K562 (cell line): ENCODE measurements at regions not wholly inside any gene's neighbourhood (a gene's known extent, or its start where the extent isn't known, plus 50 kb on each side); places are given as distances from the start of the nearest gene placed in this dataset.

Experiments used
- ATAC-seq: fragments of 200-7000 bp; cut with Tn5 transposase; 3 replicates; pipeline ENCODE4 v1.9.1; 2020; ENCODE audit warnings: moderate library complexity
- BruUV-seq: library from RNA; stranded (reverse); fragments of 400-500 nt; replicated peaks from 2 replicates; lab custom pipeline; 2021; lab: Mats Ljungman, UMichigan
- CTCF ChIA-PET: fragments of 300-600 bp; formaldehyde crosslinking; extraction: SDS; loops from one replicate; lab custom pipeline; 2021; ENCODE audit warnings: low intra/inter-chr PET ratio; lab: Yijun Ruan, JAX
- POLR2A ChIA-PET: fragments of 300-600, 350-650 bp; sonication (Branson Sonifier 250); formaldehyde crosslinking; extraction: SDS; loops from one replicate; lab custom pipeline; 2021; ENCODE audit warnings: antibody characterized with exemption, inconsistent platforms; lab: Yijun Ruan, JAX
- DNase-seq, 4 experiments: peaks; one replicate each; pipeline versions ENCODE4 v3.0.0 to v3.0.0-alpha.2; 2011 to 2018; ENCODE audit warnings: low spot score in 3 of 4, mixed read lengths in 3 of 4; ENCODE audit errors: extremely low read depth in 1 of 4
- FAIRE-seq: peaks from 2 replicates; lab custom pipeline; 2011; peaks lifted over from hg19 to GRCh38; lab: Jason Lieb, UNC
- H2AFZ ChIP-seq: 2 replicates; pipeline ENCODE4 v1.6.0; 2011; ENCODE audit warnings: low read depth, low read length, control low read depth, inconsistent platforms
- H3K27ac ChIP-seq: fragments of 200-600 bp; 3 replicates; pipeline ENCODE4 v1.8.0; 2011; ENCODE audit warnings: low read depth, mild to moderate bottlenecking, control low read depth, inconsistent platforms, low read length, moderate library complexity, mixed read lengths; ENCODE audit errors: extremely low read depth
- H3K27me3 ChIP-seq, 2 experiments: fragments of 300-600 bp in 1 of 2; 2 replicates in 1 of 2; 3 replicates in 1 of 2; pipeline versions ENCODE4 v1.6.0 to v1.8.0; 2011; ENCODE audit warnings: inconsistent platforms in 2 of 2, low read length in 2 of 2, mild to moderate bottlenecking in 1 of 2, mixed read lengths in 1 of 2, moderate library complexity in 1 of 2; ENCODE audit not compliant: control insufficient read depth in 2 of 2, insufficient read depth in 2 of 2
- H3K36me3 ChIP-seq: fragments of 300-600 bp; 3 replicates; pipeline ENCODE4 v1.8.0; 2011; ENCODE audit warnings: mild to moderate bottlenecking, low read length, inconsistent platforms; ENCODE audit not compliant: control insufficient read depth, insufficient read depth
- H3K4me1 ChIP-seq, 2 experiments: fragments of 200-600 bp in 1 of 2; replicated peaks in 1 of 2; 2 replicates in 1 of 2; 3 replicates in 1 of 2; pipeline versions ENCODE4 v1.5.1 to v1.8.0; 2011; ENCODE audit warnings: inconsistent platforms in 2 of 2, low read length in 2 of 2, mild to moderate bottlenecking in 1 of 2, mixed read lengths in 1 of 2, moderate library complexity in 1 of 2; ENCODE audit not compliant: control insufficient read depth in 2 of 2, insufficient read depth in 2 of 2
- H3K4me2 ChIP-seq: 2 replicates; pipeline ENCODE4 v1.6.1; 2011; ENCODE audit warnings: low read length, control low read depth, inconsistent platforms, mixed read lengths; ENCODE audit not compliant: insufficient read depth
- H3K4me3 ChIP-seq: fragments of 200-600 bp; sonication (generic), shearing (Covaris generic); 2 replicates; pipeline ENCODE4 v1.5.1; 2016; ENCODE audit warnings: control low read depth, inconsistent platforms
- H3K79me2 ChIP-seq: fragments of 200-600 bp; 3 replicates; pipeline ENCODE4 v1.8.0; 2011; ENCODE audit warnings: low read length, inconsistent platforms; ENCODE audit not compliant: control insufficient read depth, insufficient read depth
- H3K9ac ChIP-seq, 2 experiments: 2 replicates each; pipeline versions ENCODE4 v1.6.0 to v1.6.1; 2011; ENCODE audit warnings: low read depth in 2 of 2, low read length in 2 of 2, control low read depth in 1 of 2, inconsistent platforms in 1 of 2, mild to moderate bottlenecking in 1 of 2, mixed read lengths in 1 of 2; ENCODE audit not compliant: insufficient read depth in 1 of 2
- H3K9me1 ChIP-seq: one replicate; pipeline ENCODE4 v1.6.0; 2011; ENCODE audit warnings: inconsistent platforms, mild to moderate bottlenecking, low read length, moderate library complexity; ENCODE audit not compliant: control insufficient read depth, insufficient read depth
- H3K9me3 ChIP-seq: replicated peaks from 2 replicates; pipeline ENCODE4 v1.5.1; 2011; ENCODE audit warnings: low read depth, low read length, inconsistent platforms; ENCODE audit not compliant: control insufficient read depth, insufficient read depth
- H4K20me1 ChIP-seq: replicated peaks from 2 replicates; pipeline ENCODE4 v1.6.1; 2011; ENCODE audit warnings: low read length, inconsistent platforms, mixed read lengths; ENCODE audit not compliant: control insufficient read depth, insufficient read depth
- EGR1 ChIP-seq: fragments of 450-650 bp; conservative IDR thresholded peaks from 2 replicates; pipeline ENCODE4 v1.6.1; 2017; ENCODE audit warnings: mild to moderate bottlenecking
- EHMT2 ChIP-seq: fragments of 450-650 bp; IDR thresholded peaks from 2 replicates; pipeline ENCODE4 v1.6.1; 2018; ENCODE audit warnings: antibody characterized with exemption
- L3MBTL2 ChIP-seq: fragments of 450-650 bp; IDR thresholded peaks from 2 replicates; pipeline ENCODE4 v1.6.1; 2016; ENCODE audit warnings: mild to moderate bottlenecking, moderate library complexity
- MBD2 ChIP-seq: sonication (generic); IDR thresholded peaks from 2 replicates; pipeline ENCODE4 v1.6.1; 2016; ENCODE audit warnings: low read depth, borderline replicate concordance
- MCM7 ChIP-seq, 2 experiments: fragments of 450-650 bp; IDR thresholded peaks; 2 replicates each; pipeline ENCODE4 v1.6.1; 2016 to 2018
- PHF20 ChIP-seq: fragments of 450-650 bp; IDR thresholded peaks from 2 replicates; pipeline ENCODE4 v1.6.1; 2018; ENCODE audit not compliant: partially characterized antibody
- PTTG1 ChIP-seq: fragments of 450-650 bp; IDR thresholded peaks from 2 replicates; pipeline ENCODE4 v1.6.1; 2016; ENCODE audit warnings: low read depth, mild to moderate bottlenecking, missing genetic modification characterization, missing compliant biosample characterization
- RB1 ChIP-seq: fragments of 450-650 bp; IDR thresholded peaks from 2 replicates; pipeline ENCODE4 v1.6.1; 2017; ENCODE audit warnings: low read depth, mild to moderate bottlenecking
- TCF7L2 ChIP-seq: fragments of 150-350 bp; IDR thresholded peaks from 2 replicates; pipeline ENCODE4 v1.6.1; 2016; ENCODE audit warnings: low read depth, mild to moderate bottlenecking, low read length, moderate library complexity
- ZFP30 ChIP-seq: fragments of 250-450 bp; sonication (Bioruptor Pico); IDR thresholded peaks from 2 replicates; pipeline ENCODE4 v1.8.0; 2022; ENCODE audit warnings: moderate library complexity, mild to moderate bottlenecking, inconsistent platforms, borderline replicate concordance
- ZNF764 ChIP-seq: fragments of 250-450 bp; sonication (Bioruptor Pico); IDR thresholded peaks from 2 replicates; pipeline ENCODE4 v1.4.0; 2020; ENCODE audit warnings: low read depth, mild to moderate bottlenecking, moderate library complexity
- WGBS: fragments of 100-300 bp; shearing (Covaris generic); methylation state at CpG from one replicate; pipeline ENCODE4 v1.1.6; 2016; ENCODE audit warnings: low coverage, mixed read lengths; ENCODE audit not compliant: insufficient coverage; ENCODE audit errors: missing lambda C conversion rate; 5-methylcytosine and 5-hydroxymethylcytosine counted together
- in situ Hi-C: fragments of 300-500 bp; cut with MboI; formaldehyde crosslinking; loops from 4 replicates; pipeline ENCODE4 v1.15.0; 2018; ENCODE audit warnings: inconsistent platforms, mixed read lengths
- intact Hi-C: fragments of 100-400 bp; cut with micrococcal nuclease; formaldehyde crosslinking; loops from 2 replicates; pipeline ENCODE4 v1.14.2; 2022
- TF ChIP-seq, protein P1 (sequence below): fragments of 450-650 bp; IDR thresholded peaks from 2 replicates; pipeline ENCODE4 v1.6.1; 2016; ENCODE audit warnings: antibody characterized with exemption
- TF ChIP-seq, protein P2 (sequence below): fragments of 450-650 bp; IDR thresholded peaks from 2 replicates; pipeline ENCODE4 v1.6.1; 2016; ENCODE audit warnings: missing biosample characterization, missing genetic modification characterization
- TF ChIP-seq, protein P3 (sequence below): sonication (generic); formaldehyde crosslinking; IDR thresholded peaks from 2 replicates; pipeline ENCODE4 v1.8.0; 2023; ENCODE audit warnings: missing genetic modification reagents, mild to moderate bottlenecking, borderline replicate concordance

DNA sequence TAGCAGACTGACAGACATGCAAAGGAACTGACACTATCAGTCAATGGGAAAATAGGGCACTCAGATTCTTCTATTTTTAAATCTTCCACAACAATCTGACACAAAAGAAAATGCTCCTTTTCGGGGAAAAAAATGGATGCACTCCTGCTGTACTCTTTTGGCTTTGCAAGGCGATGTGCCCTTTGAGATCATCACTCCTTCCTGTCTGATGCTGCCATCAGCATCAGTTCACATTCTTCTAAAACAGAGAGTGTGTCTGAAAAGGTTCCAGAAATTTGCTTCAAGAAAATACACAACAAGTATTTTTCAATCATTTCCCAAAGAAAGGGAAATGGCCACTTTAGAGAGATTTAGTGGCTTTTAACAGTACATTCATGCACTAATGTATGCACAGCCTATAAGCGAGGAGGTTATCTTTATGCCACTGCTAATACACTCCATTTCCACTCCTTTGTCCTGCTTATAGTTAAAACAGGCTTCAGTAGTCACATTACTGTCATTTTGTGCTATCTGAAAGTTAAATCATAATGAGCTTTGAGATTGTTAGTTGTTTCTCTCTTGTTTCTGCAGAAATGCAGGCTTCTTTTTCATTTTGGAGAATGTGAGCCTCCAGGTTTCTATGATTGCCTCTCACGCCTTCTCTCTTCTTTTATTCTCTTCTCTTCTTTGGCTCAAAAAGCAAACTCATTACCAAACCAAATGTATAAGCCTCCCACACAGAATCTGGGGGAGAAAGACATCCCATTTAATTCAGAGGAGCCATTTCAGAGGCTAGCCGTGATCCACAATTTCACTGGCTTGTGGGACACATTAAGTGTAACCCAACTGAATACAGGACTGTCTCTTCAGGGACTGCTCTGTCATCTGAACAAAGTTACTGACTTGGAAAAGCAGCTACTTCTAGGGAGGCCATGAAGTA is 110.9 kb upstream of the CCDC196 start:
- Histone ChIP-seq H3K27me3 (no peaks in the 10 kb centered on the region), H3K79me2 (no peaks in the 10 kb centered on the region), H3K9me3 (no peaks in the 10 kb centered on the region), H3K27ac (no peak overlapping the region), H3K36me3 (no peaks in the 10 kb centered on the region), H3K4me3 (no peak overlapping the region), H4K20me1 (no peaks in the 10 kb centered on the region), H3K9ac (no peak overlapping the region), H2AFZ (no peak overlapping the region), H3K4me2 (no peak overlapping the region), H3K4me1 (no peaks in the 10 kb centered on the region), H3K9me1 (no peaks in the 10 kb centered on the region)
- no TSS peak for BruUV-seq
- FAIRE-seq: no peak
- intact Hi-C loops (no loop called here), in situ Hi-C loops (no loop called here)
- POLR2A ChIA-PET: no interaction called here
- CTCF ChIA-PET: no interaction called here
- TF ChIP-seq, protein P1, sequence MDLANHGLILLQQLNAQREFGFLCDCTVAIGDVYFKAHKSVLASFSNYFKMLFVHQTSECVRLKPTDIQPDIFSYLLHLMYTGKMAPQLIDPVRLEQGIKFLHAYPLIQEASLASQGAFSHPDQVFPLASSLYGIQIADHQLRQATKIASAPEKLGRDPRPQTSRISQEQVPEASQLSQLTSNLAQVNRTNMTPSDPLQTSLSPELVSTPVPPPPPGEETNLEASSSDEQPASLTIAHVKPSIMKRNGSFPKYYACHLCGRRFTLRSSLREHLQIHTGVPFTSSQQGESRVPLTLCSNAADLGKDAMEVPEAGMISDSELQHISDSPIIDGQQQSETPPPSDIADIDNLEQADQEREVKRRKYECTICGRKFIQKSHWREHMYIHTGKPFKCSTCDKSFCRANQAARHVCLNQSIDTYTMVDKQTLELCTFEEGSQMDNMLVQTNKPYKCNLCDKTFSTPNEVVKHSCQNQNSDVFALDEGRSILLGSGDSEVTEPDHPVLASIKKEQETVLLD: no peak
- no peak for TF ChIP-seq EGR1
- TF ChIP-seq, protein P2, sequence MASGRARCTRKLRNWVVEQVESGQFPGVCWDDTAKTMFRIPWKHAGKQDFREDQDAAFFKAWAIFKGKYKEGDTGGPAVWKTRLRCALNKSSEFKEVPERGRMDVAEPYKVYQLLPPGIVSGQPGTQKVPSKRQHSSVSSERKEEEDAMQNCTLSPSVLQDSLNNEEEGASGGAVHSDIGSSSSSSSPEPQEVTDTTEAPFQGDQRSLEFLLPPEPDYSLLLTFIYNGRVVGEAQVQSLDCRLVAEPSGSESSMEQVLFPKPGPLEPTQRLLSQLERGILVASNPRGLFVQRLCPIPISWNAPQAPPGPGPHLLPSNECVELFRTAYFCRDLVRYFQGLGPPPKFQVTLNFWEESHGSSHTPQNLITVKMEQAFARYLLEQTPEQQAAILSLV (tag): no peak
- no peak for TF ChIP-seq PHF20
- TF ChIP-seq ZNF764 (CRISPR knock-in tag): no peak
- no peak for TF ChIP-seq L3MBTL2
- no peak for TF ChIP-seq TCF7L2
- no peak for TF ChIP-seq PTTG1 (tag)
- TF ChIP-seq RB1: no peak
- TF ChIP-seq, protein P3, sequence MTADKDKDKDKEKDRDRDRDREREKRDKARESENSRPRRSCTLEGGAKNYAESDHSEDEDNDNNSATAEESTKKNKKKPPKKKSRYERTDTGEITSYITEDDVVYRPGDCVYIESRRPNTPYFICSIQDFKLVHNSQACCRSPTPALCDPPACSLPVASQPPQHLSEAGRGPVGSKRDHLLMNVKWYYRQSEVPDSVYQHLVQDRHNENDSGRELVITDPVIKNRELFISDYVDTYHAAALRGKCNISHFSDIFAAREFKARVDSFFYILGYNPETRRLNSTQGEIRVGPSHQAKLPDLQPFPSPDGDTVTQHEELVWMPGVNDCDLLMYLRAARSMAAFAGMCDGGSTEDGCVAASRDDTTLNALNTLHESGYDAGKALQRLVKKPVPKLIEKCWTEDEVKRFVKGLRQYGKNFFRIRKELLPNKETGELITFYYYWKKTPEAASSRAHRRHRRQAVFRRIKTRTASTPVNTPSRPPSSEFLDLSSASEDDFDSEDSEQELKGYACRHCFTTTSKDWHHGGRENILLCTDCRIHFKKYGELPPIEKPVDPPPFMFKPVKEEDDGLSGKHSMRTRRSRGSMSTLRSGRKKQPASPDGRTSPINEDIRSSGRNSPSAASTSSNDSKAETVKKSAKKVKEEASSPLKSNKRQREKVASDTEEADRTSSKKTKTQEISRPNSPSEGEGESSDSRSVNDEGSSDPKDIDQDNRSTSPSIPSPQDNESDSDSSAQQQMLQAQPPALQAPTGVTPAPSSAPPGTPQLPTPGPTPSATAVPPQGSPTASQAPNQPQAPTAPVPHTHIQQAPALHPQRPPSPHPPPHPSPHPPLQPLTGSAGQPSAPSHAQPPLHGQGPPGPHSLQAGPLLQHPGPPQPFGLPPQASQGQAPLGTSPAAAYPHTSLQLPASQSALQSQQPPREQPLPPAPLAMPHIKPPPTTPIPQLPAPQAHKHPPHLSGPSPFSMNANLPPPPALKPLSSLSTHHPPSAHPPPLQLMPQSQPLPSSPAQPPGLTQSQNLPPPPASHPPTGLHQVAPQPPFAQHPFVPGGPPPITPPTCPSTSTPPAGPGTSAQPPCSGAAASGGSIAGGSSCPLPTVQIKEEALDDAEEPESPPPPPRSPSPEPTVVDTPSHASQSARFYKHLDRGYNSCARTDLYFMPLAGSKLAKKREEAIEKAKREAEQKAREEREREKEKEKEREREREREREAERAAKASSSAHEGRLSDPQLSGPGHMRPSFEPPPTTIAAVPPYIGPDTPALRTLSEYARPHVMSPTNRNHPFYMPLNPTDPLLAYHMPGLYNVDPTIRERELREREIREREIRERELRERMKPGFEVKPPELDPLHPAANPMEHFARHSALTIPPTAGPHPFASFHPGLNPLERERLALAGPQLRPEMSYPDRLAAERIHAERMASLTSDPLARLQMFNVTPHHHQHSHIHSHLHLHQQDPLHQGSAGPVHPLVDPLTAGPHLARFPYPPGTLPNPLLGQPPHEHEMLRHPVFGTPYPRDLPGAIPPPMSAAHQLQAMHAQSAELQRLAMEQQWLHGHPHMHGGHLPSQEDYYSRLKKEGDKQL (CRISPR knock-in tag): no peak
- TF ChIP-seq MCM7 (IDR thresholded peaks at IDR 0.05): no peak
- no peak for TF ChIP-seq EHMT2
- TF ChIP-seq ZFP30 (CRISPR knock-in tag): no peak
- no peak for TF ChIP-seq MBD2
- no peak for DNase-seq
- 0% methylated on average over 3 of the region's 5 CpGs for WGBS
- ATAC-seq: no peak
